ENCODE measurements at regions not wholly inside any gene's neighbourhood (a gene's known extent, or its start where the extent isn't known, plus 50 kb on each side); places are given as distances from the start of the nearest gene placed in this dataset.

GRCh38 chr4:177116161-177116560 lies 193.5 kb upstream of the NEIL3 start:
- H3K4me1 ChIP-seq (ENCODE audit: low read depth) = no peaks in the 10 kb centered on the region

GRCh38 chr4:177117256-177117655 lies 192.4 kb upstream of the NEIL3 start:
- DNase-seq (ENCODE audit: low read depth in 1 of 2, low spot score in 1 of 2) = no peak
- Histone ChIP-seq H3K9me3 (ENCODE audit: low read depth) (no peaks in the 10 kb centered on the region), H3K4me3 (no peak overlapping the region), H3K27me3 (no peaks in the 10 kb centered on the region), H3K4me1 (ENCODE audit: low read depth) (no peaks in the 10 kb centered on the region), H3K36me3 (no peaks in the 10 kb centered on the region), H3K27ac (no peak overlapping the region)
- TF ChIP-seq CTCF (IDR thresholded peaks at IDR 0.05; ENCODE audit: low read depth, low read length) = no peak

More at GRCh38 chr4:177116161-177116560, 193.5 kb upstream of the NEIL3 start:
- Histone ChIP-seq H3K9me3 (ENCODE audit: low read depth) (no peaks in the 10 kb centered on the region), H3K36me3 (no peaks in the 10 kb centered on the region), H3K27me3 (no peaks in the 10 kb centered on the region), H3K4me3 (no peak overlapping the region), H3K27ac (no peak overlapping the region)
- no peak for TF ChIP-seq CTCF (IDR thresholded peaks at IDR 0.05; ENCODE audit: low read depth, low read length)
- DNase-seq (ENCODE audit: low read depth in 1 of 2, low spot score in 1 of 2) = no peak

- DNase-seq (ENCODE audit: low read depth in 1 of 2, low spot score in 1 of 2) = peak in 1 of 2 donors; percentile 98
- Histone ChIP-seq H3K4me3 (no peak overlapping the region), H3K9me3 (ENCODE audit: low read depth) (no peaks in the 10 kb centered on the region), H3K27ac (no peak overlapping the region), H3K27me3 (no peaks in the 10 kb centered on the region), H3K4me1 (ENCODE audit: low read depth) (no peaks in the 10 kb centered on the region), H3K36me3 (no peaks in the 10 kb centered on the region)
- TF ChIP-seq CTCF (IDR thresholded peaks at IDR 0.05; ENCODE audit: low read depth, low read length) = no peak
These were observed 191.1 kb upstream of the NEIL3 start for GRCh38 chr4:177118596-177118995.

GRCh38 chr4:177119021-177119471 lies 190.6 kb upstream of the NEIL3 start:
- TF ChIP-seq CTCF (IDR thresholded peaks at IDR 0.05; ENCODE audit: low read depth, low read length) = no peak
- H3K36me3 ChIP-seq = no peaks in the 10 kb centered on the region
- H3K4me3 ChIP-seq = no peak overlapping the region
- no peaks in the 10 kb centered on the region for H3K9me3 ChIP-seq (ENCODE audit: low read depth)
- H3K27me3 ChIP-seq = no peaks in the 10 kb centered on the region
- peak in 1 of 2 donors; percentile 65 for DNase-seq (ENCODE audit: low read depth in 1 of 2, low spot score in 1 of 2)
- no peaks in the 10 kb centered on the region for H3K4me1 ChIP-seq (ENCODE audit: low read depth)
- no peak overlapping the region for H3K27ac ChIP-seq

- DNase-seq (ENCODE audit: low read depth in 1 of 2, low spot score in 1 of 2) = no peak
- no peak for TF ChIP-seq CTCF (IDR thresholded peaks at IDR 0.05; ENCODE audit: low read depth, low read length)
- Histone ChIP-seq H3K27me3 (no peaks in the 10 kb centered on the region), H3K4me3 (no peak overlapping the region), H3K27ac (no peak overlapping the region), H3K9me3 (ENCODE audit: low read depth) (no peaks in the 10 kb centered on the region), H3K4me1 (ENCODE audit: low read depth) (no peaks in the 10 kb centered on the region), H3K36me3 (no peaks in the 10 kb centered on the region)
These were observed 190.0 kb upstream of the NEIL3 start for GRCh38 chr4:177119691-177120090.

GRCh38 chr4:177123811-177124210 lies 185.9 kb upstream of the NEIL3 start:
- Histone ChIP-seq H3K9me3 (ENCODE audit: low read depth) (no peaks in the 10 kb centered on the region), H3K27me3 (no peaks in the 10 kb centered on the region), H3K27ac (no peak overlapping the region), H3K4me3 (no peak overlapping the region), H3K4me1 (ENCODE audit: low read depth) (no peaks in the 10 kb centered on the region), H3K36me3 (no peaks in the 10 kb centered on the region)
- no peak for TF ChIP-seq CTCF (IDR thresholded peaks at IDR 0.05; ENCODE audit: low read depth, low read length)
- DNase-seq (ENCODE audit: low read depth in 1 of 2, low spot score in 1 of 2) = no peak
